ENCODE measurements at regions not wholly inside any gene's neighbourhood (a gene's known extent, or its start where the extent isn't known, plus 50 kb on each side); places are given as distances from the start of the nearest gene placed in this dataset.

DNA sequence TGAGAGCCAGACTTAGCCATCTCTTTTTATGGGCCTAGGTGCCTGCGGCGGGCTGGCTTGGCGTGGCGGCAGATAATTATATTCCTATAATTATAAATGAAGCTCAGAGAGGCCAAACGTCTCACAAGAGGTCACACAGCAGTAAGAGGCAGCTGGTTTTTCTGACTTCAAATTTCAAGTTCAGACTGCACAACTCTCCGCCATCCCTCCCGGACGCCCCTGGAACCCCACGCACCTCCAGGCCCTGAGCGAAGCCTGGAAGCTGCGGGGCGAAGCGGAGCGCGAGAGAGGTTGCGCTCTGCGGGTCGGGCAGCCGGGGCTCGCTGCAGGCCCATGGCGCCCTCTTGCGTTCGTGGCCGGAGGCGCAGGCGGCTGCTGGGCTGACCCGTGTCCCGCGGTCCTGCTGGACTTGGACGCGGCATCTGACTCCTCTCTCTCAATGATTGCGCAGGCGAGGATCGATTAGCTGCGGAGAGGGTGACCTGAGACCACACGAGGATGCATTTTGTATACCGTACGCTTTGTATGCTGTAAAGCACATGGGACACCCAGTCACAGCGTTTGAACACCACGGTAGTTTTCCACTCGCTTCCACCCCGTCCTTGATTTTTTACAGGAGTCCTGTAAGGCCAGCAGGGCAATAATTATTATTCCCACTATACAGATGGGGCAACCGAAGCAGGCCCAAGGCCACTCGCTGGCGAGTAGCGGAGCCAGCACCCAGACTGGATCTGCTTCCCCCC lies 272.7 kb downstream of the FOXD2 start:
- TF ChIP-seq, protein P1, sequence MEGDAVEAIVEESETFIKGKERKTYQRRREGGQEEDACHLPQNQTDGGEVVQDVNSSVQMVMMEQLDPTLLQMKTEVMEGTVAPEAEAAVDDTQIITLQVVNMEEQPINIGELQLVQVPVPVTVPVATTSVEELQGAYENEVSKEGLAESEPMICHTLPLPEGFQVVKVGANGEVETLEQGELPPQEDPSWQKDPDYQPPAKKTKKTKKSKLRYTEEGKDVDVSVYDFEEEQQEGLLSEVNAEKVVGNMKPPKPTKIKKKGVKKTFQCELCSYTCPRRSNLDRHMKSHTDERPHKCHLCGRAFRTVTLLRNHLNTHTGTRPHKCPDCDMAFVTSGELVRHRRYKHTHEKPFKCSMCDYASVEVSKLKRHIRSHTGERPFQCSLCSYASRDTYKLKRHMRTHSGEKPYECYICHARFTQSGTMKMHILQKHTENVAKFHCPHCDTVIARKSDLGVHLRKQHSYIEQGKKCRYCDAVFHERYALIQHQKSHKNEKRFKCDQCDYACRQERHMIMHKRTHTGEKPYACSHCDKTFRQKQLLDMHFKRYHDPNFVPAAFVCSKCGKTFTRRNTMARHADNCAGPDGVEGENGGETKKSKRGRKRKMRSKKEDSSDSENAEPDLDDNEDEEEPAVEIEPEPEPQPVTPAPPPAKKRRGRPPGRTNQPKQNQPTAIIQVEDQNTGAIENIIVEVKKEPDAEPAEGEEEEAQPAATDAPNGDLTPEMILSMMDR (conservative IDR thresholded peaks at IDR 0.05) = peak; percentile 96
- TF ChIP-seq EZH2 (IDR thresholded peaks at IDR 0.05; ENCODE audit: low read depth) = no peak
